VCaP (cell line): ENCODE measurements at regions not wholly inside any gene's neighbourhood (a gene's known extent, or its start where the extent isn't known, plus 50 kb on each side); places are given as distances from the start of the nearest gene placed in this dataset.
A peak's percentile ranks its signal among the peaks of the same experiment; 100 is the strongest.
"Not testable (repeated sequence)": the region's sequence is repeated elsewhere in the genome, so short reads cannot be mapped to it uniquely, and the experiment has no call there.

ENCODE experiments used
- H3K27ac ChIP-seq: fragments of 450-650 bp; 2 replicates; pipeline ENCODE4 v1.5.1; 2017
- TF ChIP-seq, protein P1 (sequence below): fragments of 450-650 bp; conservative IDR thresholded peaks from 2 replicates; pipeline ENCODE4 v1.5.1; 2017; ENCODE audit warnings: mild to moderate bottlenecking, moderate library complexity

DNA sequence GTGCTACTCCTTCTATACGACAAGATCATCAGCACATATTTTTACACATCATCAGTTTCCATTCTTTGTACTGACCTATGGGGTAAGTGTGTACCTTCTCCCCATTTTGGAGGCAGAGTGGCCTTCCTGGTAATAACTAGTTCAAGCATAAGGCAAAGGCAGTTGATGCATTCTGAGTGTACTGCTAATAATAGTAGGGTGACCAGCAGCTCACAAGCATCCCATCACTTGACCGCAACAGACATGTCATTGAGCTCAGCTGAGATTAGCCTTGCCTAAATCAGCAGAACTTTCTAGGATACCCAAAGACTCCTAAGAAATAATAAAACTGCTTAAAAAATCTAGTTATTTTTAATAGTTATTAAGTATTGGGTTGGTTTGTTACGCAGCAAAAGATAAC, 329.8 kb upstream of the FRG2C start:
- TF ChIP-seq, protein P1, sequence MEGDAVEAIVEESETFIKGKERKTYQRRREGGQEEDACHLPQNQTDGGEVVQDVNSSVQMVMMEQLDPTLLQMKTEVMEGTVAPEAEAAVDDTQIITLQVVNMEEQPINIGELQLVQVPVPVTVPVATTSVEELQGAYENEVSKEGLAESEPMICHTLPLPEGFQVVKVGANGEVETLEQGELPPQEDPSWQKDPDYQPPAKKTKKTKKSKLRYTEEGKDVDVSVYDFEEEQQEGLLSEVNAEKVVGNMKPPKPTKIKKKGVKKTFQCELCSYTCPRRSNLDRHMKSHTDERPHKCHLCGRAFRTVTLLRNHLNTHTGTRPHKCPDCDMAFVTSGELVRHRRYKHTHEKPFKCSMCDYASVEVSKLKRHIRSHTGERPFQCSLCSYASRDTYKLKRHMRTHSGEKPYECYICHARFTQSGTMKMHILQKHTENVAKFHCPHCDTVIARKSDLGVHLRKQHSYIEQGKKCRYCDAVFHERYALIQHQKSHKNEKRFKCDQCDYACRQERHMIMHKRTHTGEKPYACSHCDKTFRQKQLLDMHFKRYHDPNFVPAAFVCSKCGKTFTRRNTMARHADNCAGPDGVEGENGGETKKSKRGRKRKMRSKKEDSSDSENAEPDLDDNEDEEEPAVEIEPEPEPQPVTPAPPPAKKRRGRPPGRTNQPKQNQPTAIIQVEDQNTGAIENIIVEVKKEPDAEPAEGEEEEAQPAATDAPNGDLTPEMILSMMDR = no peak
- H3K27ac ChIP-seq = no peak overlapping the region

DNA sequence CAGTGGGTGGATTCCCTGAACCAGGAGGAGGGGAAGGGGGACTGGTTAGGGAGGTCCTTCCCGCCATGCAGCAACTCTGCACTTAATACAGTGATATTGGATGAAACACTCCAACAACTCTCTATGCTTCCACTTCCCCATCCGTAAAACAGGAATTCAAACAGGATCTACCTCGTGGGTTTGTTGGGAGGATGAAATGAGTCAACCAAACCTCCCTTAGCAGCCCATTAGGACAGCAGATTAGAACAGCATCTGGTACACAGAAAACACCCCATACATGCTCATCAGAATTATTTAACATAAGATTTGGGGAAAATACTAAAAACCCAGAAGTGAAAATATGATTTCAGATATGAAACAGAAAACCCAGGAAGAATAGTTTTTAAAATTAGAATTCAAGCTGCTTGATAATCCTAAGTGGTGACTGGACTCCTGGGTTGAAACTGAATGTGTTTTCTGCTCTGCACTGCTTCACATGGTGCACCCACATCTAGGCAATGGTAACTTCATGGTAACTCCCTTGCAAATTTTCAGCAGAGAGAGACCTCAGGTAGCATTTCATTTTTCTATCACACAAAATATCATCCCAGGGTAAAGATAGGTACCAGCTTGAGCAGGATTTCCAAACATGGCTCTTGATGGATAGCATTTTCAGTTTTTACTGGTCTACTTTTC, 326.8 kb upstream of the FRG2C start:
- TF ChIP-seq, protein P1 = no peak
- H3K27ac ChIP-seq = no peak overlapping the region

DNA sequence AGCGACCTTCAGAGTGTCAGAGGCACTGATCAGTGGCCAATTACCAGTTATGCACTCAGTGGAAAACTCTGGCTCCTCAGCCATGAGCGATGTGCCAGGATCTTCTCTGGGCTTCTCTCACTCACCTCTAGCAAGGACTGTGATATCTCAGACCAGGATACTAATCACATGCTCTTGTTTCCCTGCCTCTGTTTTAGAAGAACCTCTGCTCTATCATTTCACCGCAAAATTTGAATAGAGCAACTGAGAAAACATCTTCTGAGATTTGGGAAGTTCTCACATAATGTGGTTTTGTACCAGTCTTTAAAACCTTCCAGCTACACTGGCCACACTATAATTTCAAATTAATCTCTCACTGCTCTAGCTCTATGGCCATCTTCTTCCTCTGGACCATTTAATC, 325.8 kb upstream of the FRG2C start:
- TF ChIP-seq, protein P1 = no peak

DNA sequence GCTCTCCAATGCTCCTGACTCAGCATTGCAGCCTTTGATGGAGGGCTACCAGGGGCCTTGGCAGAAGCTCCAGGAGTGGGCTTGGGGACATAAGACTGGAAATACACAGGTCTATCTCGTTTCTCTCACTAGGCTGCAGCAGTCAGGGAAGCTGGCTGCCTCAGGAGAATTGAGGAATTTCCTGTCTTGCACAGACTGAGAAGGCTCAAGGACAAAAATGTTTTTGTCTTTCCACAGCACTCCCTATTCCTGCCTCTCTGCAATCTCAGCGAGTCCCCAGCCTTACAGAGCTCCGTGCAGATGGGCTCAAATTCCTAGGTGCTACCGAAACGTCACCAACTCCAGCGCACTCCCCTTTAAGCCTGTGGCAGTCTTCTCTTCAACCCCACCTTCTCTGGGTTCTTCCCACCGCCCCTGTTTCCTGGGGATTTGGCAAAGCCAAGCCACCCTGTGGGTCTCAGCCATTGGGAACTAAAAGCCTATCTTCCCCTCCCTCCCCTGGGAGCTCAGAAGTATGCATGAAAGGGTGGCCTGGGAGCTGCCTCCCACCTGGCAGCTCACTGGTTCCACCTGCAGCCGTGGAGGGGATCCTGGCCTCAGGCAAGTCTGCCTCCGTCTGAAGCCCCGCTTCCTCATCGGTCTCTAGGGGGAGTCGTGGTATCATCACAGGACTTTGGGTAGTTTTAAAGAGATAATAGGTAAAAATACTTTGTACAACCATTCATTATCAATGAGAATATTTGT, 322.6 kb upstream of the FRG2C start:
- no peak overlapping the region for H3K27ac ChIP-seq
- TF ChIP-seq, protein P1 = no peak

More for the DNA sequence above, 325.8 kb upstream of the FRG2C start:
- no peak overlapping the region for H3K27ac ChIP-seq

DNA sequence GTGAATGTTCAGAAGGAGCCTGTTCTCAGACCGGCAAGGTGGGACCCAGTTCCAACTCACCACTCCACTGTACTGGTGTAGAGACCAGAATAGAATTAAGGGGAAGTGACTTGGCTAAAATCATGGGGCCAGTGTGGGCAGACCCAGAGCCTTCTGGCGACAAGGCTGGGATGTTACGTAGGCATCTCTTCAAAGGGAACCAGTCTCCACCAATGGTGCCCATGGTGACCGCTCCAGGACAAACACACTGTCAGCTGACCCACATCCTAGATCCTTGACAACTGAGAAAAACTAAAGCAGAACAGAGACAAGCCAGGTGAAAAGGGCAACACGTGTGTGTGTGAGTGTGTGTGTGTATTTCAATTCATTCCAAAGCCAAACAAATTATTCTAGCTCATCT, 321.7 kb upstream of the FRG2C start:
- no peak overlapping the region for H3K27ac ChIP-seq
- TF ChIP-seq, protein P1 = no peak

DNA sequence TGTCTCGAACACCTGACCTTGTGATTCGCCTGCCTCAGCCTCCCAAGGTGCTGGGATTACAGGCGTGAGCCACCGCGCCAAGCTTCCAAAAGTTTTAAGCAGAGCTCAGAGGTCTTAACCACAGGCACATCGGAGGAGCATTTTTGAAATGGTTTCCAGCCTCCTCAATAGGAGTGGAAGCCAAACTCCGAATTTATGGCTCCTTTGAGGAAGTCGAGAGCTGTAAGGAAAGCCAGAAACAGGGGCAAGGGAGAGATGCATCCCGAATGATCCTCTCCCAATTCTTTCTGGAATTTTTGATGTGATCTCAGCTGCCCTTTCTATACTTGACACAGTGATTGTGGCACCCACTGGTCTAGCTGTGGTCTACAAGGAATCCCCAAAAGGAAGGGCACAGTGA, 313.6 kb upstream of the FRG2C start:
- not testable (repeated sequence) for H3K27ac ChIP-seq

DNA sequence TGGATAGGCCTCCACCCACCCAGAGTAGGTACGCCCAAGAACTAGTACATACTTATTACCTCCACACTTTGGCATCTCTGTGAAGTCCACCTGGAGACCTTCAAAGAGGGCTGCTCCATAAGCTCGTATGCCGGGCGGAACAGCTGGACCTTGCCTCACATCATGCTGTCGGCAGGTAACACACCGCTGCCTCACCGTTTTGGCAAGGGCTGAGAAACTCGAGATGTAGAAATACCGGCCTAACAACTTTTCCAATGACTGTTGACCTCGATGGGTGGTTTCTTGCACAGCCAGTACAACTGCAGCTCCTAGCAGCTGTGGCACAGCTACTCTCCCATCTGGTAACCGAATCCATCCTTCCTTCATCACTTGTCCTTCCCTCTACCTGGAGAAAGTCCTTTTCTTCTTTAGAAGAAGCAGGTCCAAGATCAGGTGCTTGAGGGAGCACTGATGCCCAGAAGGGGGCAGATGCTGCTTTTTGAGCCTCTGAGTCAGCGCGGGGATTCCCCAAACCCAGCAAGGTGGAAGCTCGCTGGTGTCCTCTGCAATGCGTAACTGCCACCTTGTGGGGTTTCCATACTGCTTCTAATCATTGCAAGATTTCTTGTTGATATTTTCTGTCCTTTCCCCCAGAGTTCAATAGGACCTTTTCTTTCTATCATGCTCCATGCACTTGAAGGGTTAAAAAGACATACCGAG, 301.9 kb upstream of the FRG2C start:
- peak overlapping the region; percentile 25 for H3K27ac ChIP-seq
- TF ChIP-seq, protein P1 = peak; percentile 28

DNA sequence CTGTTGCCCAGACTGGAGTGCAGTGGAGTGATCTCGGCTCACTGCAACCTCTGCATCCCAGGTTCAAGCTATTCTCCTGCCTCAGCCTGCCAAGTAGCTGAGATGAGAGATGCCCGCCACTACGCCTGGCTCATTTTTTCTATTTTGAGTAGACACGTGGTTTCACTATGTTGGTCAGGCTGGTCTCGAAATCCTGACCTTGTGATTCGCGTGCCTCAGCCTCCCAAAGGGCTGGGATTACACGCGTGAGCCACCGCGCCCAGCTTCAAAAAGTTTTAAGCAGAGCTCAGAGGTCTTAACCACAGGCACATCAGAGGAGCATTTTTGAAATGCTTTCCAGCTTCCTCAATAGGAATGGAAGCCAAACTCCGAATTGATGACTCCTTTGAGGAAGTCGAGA, 291.2 kb upstream of the FRG2C start:
- H3K27ac ChIP-seq = not testable (repeated sequence)

DNA sequence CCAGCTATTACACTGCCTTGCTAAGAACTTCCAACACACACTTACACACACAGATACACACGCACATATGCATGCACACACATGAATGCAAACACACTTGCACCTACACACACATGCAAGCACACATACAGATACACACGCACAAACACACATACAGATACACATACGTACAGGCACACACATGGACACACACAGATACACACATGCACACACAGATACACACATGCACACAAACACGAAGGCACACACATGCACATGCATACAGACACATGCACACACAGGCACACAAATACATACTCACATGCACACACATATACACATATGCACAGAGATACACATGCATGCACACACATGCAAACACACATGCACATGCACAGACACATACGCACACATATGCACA, 284.3 kb upstream of the FRG2C start:
- H3K27ac ChIP-seq = not testable (repeated sequence)
